Panc1 (cell line): ENCODE measurements at regions not wholly inside any gene's neighbourhood (a gene's known extent, or its start where the extent isn't known, plus 50 kb on each side); places are given as distances from the start of the nearest gene placed in this dataset.

Source experiments
- CTCF ChIP-seq: fragments of 450-650 bp; IDR thresholded peaks from 2 replicates; pipeline ENCODE4 v1.5.1; 2017; ENCODE audit warnings: mild to moderate bottlenecking
- POLR2AphosphoS5 ChIP-seq: IDR thresholded peaks from 2 replicates; pipeline ENCODE4 v1.6.1; 2012; ENCODE audit warnings: mild to moderate bottlenecking, low read depth, low read length, moderate library complexity
- REST ChIP-seq, 2 experiments: IDR thresholded peaks; 2 replicates each; pipeline ENCODE4 v1.6.1; 2011 to 2012; ENCODE audit warnings: low read depth in 2 of 2, control low read depth in 1 of 2, low read length in 1 of 2, mild to moderate bottlenecking in 1 of 2, moderate library complexity in 1 of 2; ENCODE audit not compliant: insufficient read depth in 1 of 2
- SIN3A ChIP-seq: IDR thresholded peaks from 2 replicates; pipeline ENCODE4 v1.6.1; 2012; ENCODE audit warnings: low read depth, mild to moderate bottlenecking, low read length, moderate library complexity, borderline replicate concordance; ENCODE audit not compliant: insufficient read depth

- TF ChIP-seq CTCF (no peak), POLR2AphosphoS5 (no peak), REST (IDR thresholded peaks at IDR 0.05; ENCODE audit: insufficient read depth in 1 of 2, low read depth in 2 of 2, low read length in 1 of 2) (no peak), SIN3A (no peak)
Measured at GRCh38 chr4:99711657-99712056, 54.0 kb upstream of the C4orf54 start.
